HG03025 (cell line): ENCODE measurements at regions not wholly inside any gene's neighbourhood (a gene's known extent, or its start where the extent isn't known, plus 50 kb on each side); places are given as distances from the start of the nearest gene placed in this dataset.
"Not testable (repeated sequence)": the region's sequence is repeated elsewhere in the genome, so short reads cannot be mapped to it uniquely, and the experiment has no call there.

Source experiments
- ATAC-seq: cut with Tn5 transposase; IDR thresholded peaks from one replicate; pipeline ENCODE4 v1.9.1; 2021; ENCODE audit warnings: mild to moderate bottlenecking, moderate library complexity; ENCODE audit not compliant: unreplicated experiment, low FRiP score

DNA sequence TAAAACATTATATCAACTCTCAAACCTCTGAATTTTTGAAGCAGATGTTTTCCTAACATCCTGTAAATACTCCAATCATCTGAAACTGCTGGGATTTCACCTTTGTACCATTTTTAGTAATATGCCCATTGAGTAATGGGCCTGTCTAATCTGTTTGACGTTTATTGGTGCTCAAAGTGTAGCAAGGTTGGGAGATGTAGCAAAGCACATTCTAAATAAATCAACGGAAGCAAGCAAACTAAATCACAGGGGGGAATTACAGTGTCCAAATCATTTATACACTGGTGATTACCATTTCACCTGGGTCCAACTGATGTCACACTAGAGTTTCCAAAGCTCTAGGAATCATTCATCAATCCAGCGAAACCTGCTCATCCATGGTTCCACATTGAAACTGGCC lies 518.7 kb upstream of the TBL1XR1 start:
- ATAC-seq = no peak

DNA sequence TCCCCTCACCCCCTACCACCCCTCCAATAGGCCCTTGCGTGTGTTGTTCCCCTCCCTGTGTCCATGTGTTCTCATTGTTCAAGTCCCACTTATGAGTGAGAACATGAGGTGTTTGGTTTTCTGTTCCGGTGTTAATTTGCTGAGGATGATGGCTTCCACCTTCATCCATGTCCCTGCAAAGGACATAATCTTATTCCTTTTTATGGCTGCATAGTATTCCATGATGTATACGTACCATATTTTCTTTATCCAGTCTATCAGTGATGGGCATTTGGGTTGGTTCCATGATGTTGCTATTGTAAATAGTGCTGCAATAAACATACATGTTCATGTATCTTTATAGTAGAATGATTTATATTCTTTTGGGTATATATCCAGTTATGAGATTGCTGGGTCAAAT lies 523.6 kb upstream of the TBL1XR1 start:
- ATAC-seq = not testable (repeated sequence)

- no peak for ATAC-seq
Observed at GRCh38 chr3:177721864-177722785, 524.8 kb upstream of the TBL1XR1 start.

- no peak for ATAC-seq
Observed at GRCh38 chr3:177724020-177724638, 526.8 kb upstream of the TBL1XR1 start.

DNA sequence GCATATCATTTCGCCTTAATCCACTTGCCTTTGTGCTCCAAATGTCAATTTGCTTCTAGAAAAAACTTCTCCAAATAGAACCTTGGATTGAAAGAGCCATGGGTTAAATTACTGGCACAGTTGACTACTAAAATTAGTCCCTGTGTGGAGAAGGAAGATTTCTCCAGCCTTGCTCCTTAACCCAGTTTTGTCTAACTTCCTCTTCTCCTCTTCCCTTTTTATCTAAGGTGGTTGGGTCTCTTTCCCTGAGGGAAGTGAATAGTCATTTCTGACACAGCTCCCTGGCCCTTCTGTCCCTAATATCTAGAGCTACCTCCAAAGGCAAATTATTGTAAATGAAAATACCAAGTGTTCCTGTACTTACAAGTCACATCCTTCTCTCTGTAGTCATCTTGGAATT lies 527.9 kb upstream of the TBL1XR1 start:
- ATAC-seq = no peak

DNA sequence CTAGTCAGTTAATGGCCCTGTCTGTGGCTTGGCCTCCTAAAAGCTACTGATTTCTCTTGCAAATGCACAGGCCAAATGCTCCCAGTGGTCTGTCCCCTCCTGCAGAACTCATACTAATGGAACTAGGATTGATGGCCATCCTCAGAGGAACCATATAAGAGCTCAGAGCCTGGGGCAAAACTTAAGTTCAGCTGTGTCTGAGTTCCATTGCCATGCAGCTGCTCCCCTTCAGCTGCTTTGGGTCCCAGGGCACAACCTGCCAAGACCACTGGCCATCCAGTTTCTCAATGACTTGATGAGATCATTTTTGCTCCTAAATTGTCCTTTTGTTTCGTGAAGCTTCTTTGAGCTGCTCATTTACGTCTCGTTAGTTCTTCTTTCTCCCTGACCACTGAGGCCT lies 529.5 kb upstream of the TBL1XR1 start:
- no peak for ATAC-seq

- no peak for ATAC-seq
Observed at GRCh38 chr3:177729956-177730681, 532.8 kb upstream of the TBL1XR1 start.

- ATAC-seq = no peak
Observed at GRCh38 chr3:177730814-177731213, 533.5 kb upstream of the TBL1XR1 start.

GRCh38 chr3:177731644-177732268 lies 534.5 kb upstream of the TBL1XR1 start:
- no peak for ATAC-seq

DNA sequence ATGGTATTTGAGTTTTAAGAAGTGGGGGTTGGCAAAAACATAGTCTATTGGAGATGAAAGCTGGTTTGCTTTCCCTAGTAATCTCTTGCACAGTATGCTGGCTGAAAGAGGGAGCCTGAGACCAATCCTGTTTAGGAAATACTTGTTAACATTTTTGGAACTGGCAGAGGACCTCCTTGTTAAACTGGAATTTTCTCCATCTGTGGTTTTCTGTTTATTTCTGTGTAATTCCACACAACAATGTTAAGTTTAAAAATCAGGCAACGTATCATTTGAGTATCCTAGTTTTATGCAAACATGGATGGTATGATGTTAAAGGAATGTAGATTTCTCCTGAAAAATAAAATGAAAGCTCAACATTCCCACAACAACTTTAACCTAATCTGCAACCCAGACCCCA lies 536.0 kb upstream of the TBL1XR1 start:
- ATAC-seq = no peak

GRCh38 chr3:177733936-177734335 lies 536.7 kb upstream of the TBL1XR1 start:
- no peak for ATAC-seq

- no peak for ATAC-seq
Observed at GRCh38 chr3:177735431-177735830, 538.1 kb upstream of the TBL1XR1 start.

- ATAC-seq = no peak
Observed at GRCh38 chr3:177739461-177739860, 542.2 kb upstream of the TBL1XR1 start.

- no peak for ATAC-seq
Observed at GRCh38 chr3:177740254-177740653, 543.0 kb upstream of the TBL1XR1 start.

- ATAC-seq = peak; percentile 84
Observed at GRCh38 chr3:177742273-177742672, 545.0 kb upstream of the TBL1XR1 start.

GRCh38 chr3:177743173-177743890 lies 546.0 kb upstream of the TBL1XR1 start:
- no peak for ATAC-seq

- ATAC-seq = no peak
Observed at GRCh38 chr3:177744873-177745606, 547.8 kb upstream of the TBL1XR1 start.

DNA sequence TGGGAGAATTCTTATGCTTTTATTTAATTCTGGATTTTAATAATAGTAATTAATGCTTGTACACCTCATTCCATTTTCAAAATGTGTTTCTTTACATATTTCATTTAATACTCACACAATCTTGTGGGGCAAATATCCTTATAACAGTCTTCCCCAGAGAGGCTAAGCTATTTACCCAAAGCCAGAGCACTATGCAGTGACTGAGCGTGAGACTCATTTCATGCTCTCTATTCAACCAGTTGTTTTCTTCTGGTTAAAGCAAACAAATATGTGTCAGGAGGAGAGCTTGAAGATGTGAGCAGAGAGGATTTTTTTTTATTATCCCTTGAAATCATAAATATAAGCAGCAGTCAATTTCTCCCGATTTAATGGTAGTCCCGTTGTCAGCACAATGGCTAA lies 548.3 kb upstream of the TBL1XR1 start:
- ATAC-seq = no peak

- no peak for ATAC-seq
Observed at GRCh38 chr3:177746337-177746933, 549.2 kb upstream of the TBL1XR1 start.
